ENCODE measurements at regions not wholly inside any gene's neighbourhood (a gene's known extent, or its start where the extent isn't known, plus 50 kb on each side); places are given as distances from the start of the nearest gene placed in this dataset.

- H3K27ac ChIP-seq (ENCODE audit: insufficient read depth, low read length): no peak overlapping the region
- no peak overlapping the region for H3K4me2 ChIP-seq (ENCODE audit: extremely low read depth, insufficient read depth, low read length)
- no peaks in the 10 kb centered on the region for H3K36me3 ChIP-seq (ENCODE audit: control insufficient read depth, insufficient read depth, low read length)
- H4K20me1 ChIP-seq (ENCODE audit: control insufficient read depth, extremely low read depth, insufficient read depth, low read length): no peaks in the 10 kb centered on the region
- H3K9ac ChIP-seq (ENCODE audit: insufficient read depth, low read length): no peak overlapping the region
- no peak for DNase-seq (ENCODE audit: low read depth in 2 of 2)
- TF ChIP-seq CTCF (conservative IDR thresholded peaks at IDR 0.05 in 1 of 2, IDR thresholded peaks at IDR 0.05 in 1 of 2; ENCODE audit: low read depth in 1 of 2, low read length in 2 of 2) (no peak), EZH2 (IDR thresholded peaks at IDR 0.05; ENCODE audit: low read length, missing control alignments) (no peak)
- no peaks in the 10 kb centered on the region for H3K4me1 ChIP-seq (ENCODE audit: control insufficient read depth, extremely low read depth, insufficient read depth, low read length)
- no peaks in the 10 kb centered on the region for H3K9me3 ChIP-seq (ENCODE audit: control insufficient read depth, insufficient read depth, low read depth, low read length)
- no peak overlapping the region for H3K4me3 ChIP-seq (replicated peaks in 1 of 4; ENCODE audit: control extremely low read depth in 1 of 4, insufficient read depth in 1 of 4, low read depth in 3 of 4, low read length in 4 of 4)
- no peaks in the 10 kb centered on the region for H3K79me2 ChIP-seq (ENCODE audit: control insufficient read depth, insufficient read depth, low read length)
- H3K27me3 ChIP-seq (ENCODE audit: control insufficient read depth, insufficient read depth, low read length): no peaks in the 10 kb centered on the region
- no peak overlapping the region for H2AFZ ChIP-seq (ENCODE audit: low read length)
These were observed 114.7 kb upstream of the ADCY1 start for GRCh38 chr7:45459476-45459875.

GRCh38 chr7:45460379-45460778 lies 113.8 kb upstream of the ADCY1 start:
- Histone ChIP-seq H3K9ac (ENCODE audit: insufficient read depth, low read length) (no peak overlapping the region), H2AFZ (ENCODE audit: low read length) (no peak overlapping the region), H3K9me3 (ENCODE audit: control insufficient read depth, insufficient read depth, low read depth, low read length) (no peaks in the 10 kb centered on the region), H3K36me3 (ENCODE audit: control insufficient read depth, insufficient read depth, low read length) (no peaks in the 10 kb centered on the region), H3K4me1 (ENCODE audit: control insufficient read depth, extremely low read depth, insufficient read depth, low read length) (no peaks in the 10 kb centered on the region), H4K20me1 (ENCODE audit: control insufficient read depth, extremely low read depth, insufficient read depth, low read length) (no peaks in the 10 kb centered on the region), H3K4me2 (ENCODE audit: extremely low read depth, insufficient read depth, low read length) (no peak overlapping the region), H3K4me3 (replicated peaks in 1 of 4; ENCODE audit: control extremely low read depth in 1 of 4, insufficient read depth in 1 of 4, low read depth in 3 of 4, low read length in 4 of 4) (no peak overlapping the region), H3K79me2 (ENCODE audit: control insufficient read depth, insufficient read depth, low read length) (no peaks in the 10 kb centered on the region), H3K27me3 (ENCODE audit: control insufficient read depth, insufficient read depth, low read length) (no peaks in the 10 kb centered on the region), H3K27ac (ENCODE audit: insufficient read depth, low read length) (no peak overlapping the region)
- TF ChIP-seq CTCF (conservative IDR thresholded peaks at IDR 0.05 in 1 of 2, IDR thresholded peaks at IDR 0.05 in 1 of 2; ENCODE audit: low read depth in 1 of 2, low read length in 2 of 2) (no peak), EZH2 (IDR thresholded peaks at IDR 0.05; ENCODE audit: low read length, missing control alignments) (no peak)
- DNase-seq (ENCODE audit: low read depth in 2 of 2): peak in 1 of 2 donors; percentile 18

GRCh38 chr7:45461026-45461425 lies 113.1 kb upstream of the ADCY1 start:
- no peaks in the 10 kb centered on the region for H3K27me3 ChIP-seq (ENCODE audit: control insufficient read depth, insufficient read depth, low read length)
- no peak overlapping the region for H2AFZ ChIP-seq (ENCODE audit: low read length)
- no peak overlapping the region for H3K4me2 ChIP-seq (ENCODE audit: extremely low read depth, insufficient read depth, low read length)
- H3K36me3 ChIP-seq (ENCODE audit: control insufficient read depth, insufficient read depth, low read length): no peaks in the 10 kb centered on the region
- no peaks in the 10 kb centered on the region for H4K20me1 ChIP-seq (ENCODE audit: control insufficient read depth, extremely low read depth, insufficient read depth, low read length)
- no peaks in the 10 kb centered on the region for H3K9me3 ChIP-seq (ENCODE audit: control insufficient read depth, insufficient read depth, low read depth, low read length)
- H3K4me3 ChIP-seq (replicated peaks in 1 of 4; ENCODE audit: control extremely low read depth in 1 of 4, insufficient read depth in 1 of 4, low read depth in 3 of 4, low read length in 4 of 4): no peak overlapping the region
- no peaks in the 10 kb centered on the region for H3K79me2 ChIP-seq (ENCODE audit: control insufficient read depth, insufficient read depth, low read length)
- no peak for DNase-seq (ENCODE audit: low read depth in 2 of 2)
- no peaks in the 10 kb centered on the region for H3K4me1 ChIP-seq (ENCODE audit: control insufficient read depth, extremely low read depth, insufficient read depth, low read length)
- H3K27ac ChIP-seq (ENCODE audit: insufficient read depth, low read length): no peak overlapping the region
- no peak overlapping the region for H3K9ac ChIP-seq (ENCODE audit: insufficient read depth, low read length)
- TF ChIP-seq EZH2 (IDR thresholded peaks at IDR 0.05; ENCODE audit: low read length, missing control alignments) (no peak), CTCF (conservative IDR thresholded peaks at IDR 0.05 in 1 of 2, IDR thresholded peaks at IDR 0.05 in 1 of 2; ENCODE audit: low read depth in 1 of 2, low read length in 2 of 2) (no peak)

Data from fibroblast of lung (primary cell).